HG03521 (cell line): ENCODE measurements at regions not wholly inside any gene's neighbourhood (a gene's known extent, or its start where the extent isn't known, plus 50 kb on each side); places are given as distances from the start of the nearest gene placed in this dataset.
"Not testable (repeated sequence)": the region's sequence is repeated elsewhere in the genome, so short reads cannot be mapped to it uniquely, and the experiment has no call there.

Source experiments
- ATAC-seq: cut with Tn5 transposase; IDR thresholded peaks from one replicate; pipeline ENCODE4 v1.9.1; 2021; ENCODE audit warnings: mild to moderate bottlenecking, moderate library complexity; ENCODE audit not compliant: unreplicated experiment

GRCh38 chr4:60926624-60927023 lies 273.5 kb upstream of the ADGRL3 start:
- no peak for ATAC-seq

- ATAC-seq: no peak
Observed at GRCh38 chr4:60930866-60931265, 269.3 kb upstream of the ADGRL3 start.

- no peak for ATAC-seq
Observed at GRCh38 chr4:60934566-60935295, 265.4 kb upstream of the ADGRL3 start.

DNA sequence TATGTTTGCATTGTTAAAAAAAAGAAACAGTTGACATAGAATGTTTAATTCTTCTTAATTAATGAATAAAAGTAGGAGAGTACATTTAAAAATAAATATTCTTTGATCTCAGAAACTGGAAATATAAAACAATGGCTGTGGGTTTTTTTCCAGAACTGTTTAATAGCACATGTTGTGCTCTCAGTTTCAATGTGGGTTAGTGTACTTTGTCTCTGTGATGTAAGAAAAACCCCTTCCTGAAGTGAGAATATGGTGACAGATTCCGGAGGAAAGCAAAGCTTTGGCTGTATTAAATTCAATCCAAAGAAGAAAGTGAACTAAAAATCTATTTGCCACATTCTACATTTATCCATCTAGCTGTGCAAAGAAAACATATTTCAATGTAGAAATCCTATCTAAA lies 261.9 kb upstream of the ADGRL3 start:
- no peak for ATAC-seq

GRCh38 chr4:60938621-60939020 lies 261.5 kb upstream of the ADGRL3 start:
- ATAC-seq: no peak

DNA sequence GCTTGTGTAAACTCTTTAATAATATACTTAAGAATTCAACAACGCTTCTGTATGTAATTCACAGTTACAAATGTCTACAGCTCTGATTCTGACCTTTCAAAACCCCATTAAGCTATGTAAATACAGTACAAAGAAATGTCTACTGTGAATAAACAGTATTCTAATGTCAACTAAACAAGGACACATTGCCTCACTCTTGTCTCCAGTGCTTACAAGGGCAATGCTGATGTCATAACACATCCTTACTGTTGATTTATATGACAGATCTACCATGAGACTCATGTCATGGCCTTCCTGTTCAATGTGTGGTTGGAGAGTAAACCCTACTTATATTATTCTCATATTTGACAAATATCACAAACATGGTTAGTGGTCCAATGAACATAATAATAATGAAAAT lies 256.1 kb upstream of the ADGRL3 start:
- no peak for ATAC-seq

- ATAC-seq: no peak
Observed at GRCh38 chr4:60945641-60946040, 254.5 kb upstream of the ADGRL3 start.

DNA sequence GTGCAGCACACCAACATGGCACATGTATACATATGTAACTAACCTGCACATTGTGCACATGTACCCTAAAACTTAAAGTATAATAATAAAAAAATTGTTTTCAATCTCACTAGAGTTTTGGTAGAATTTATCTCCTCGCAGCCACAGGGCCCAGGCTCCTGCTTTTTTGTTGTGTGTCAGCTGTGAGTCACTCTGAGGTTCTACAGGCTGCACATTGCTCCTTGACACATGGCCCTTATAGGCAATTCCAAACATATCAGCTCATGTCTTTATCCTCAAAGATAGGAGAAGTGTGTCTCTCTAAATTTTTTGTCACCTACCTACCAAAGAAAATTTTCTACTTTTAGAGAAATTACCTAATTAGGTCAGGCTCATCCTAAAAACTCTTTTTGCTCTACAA lies 252.1 kb upstream of the ADGRL3 start:
- ATAC-seq: no peak

DNA sequence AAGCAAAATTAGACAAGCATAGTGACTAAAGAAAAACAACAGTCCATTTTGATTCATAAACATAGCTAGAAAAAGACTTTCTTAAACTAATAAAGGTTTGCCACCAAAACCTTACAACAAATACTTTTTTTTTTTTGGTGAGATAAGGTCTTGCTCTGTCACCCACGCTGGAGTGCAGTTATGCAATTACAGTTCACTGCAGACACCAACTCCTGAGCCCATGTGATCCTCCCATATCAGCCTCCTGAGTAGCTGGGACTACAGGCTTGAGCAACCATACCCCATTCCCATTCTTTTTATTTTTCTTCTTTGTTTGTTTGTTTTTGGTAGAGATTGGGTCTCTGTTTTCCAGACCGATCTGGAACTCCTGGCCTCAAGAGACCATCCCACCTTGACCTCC lies 247.2 kb upstream of the ADGRL3 start:
- no peak for ATAC-seq

- no peak for ATAC-seq
Observed at GRCh38 chr4:60953826-60954225, 246.3 kb upstream of the ADGRL3 start.

DNA sequence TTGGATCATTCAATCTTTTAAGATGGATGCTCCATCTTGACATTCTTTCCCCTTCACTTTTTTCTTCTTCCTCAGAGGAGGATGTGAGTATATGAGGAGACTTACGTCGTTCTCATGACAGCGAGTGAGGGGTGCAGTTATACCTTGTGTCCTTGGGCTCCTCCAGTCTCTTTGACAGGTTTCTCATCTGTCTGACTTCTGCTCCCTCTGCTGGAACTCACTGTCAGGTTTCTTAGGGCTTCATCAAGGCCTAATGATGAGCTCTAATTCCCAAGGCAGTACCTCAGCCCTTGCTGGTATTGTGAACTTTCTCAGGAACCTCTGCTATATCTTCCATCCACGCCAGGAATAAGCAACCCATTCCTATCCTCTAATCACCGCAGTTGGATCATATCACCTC lies 237.8 kb upstream of the ADGRL3 start:
- no peak for ATAC-seq

DNA sequence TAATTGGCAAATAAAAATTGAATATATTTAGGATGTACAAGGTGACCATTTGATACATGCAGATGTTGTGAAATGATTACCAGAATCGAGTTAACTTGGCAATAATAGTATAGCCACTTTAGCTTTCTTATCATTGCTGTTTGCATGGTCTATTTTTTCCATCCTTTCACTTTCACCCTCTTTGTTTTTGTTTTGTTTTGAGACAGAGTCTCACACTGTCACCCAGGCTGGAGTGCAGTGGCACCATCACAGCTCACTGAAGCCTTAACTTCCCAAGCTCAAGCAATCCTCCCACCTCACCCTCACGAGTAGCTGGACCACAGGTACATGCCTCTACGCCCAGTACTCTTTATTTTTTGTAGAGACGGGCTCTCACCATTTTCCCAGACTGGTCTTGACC lies 218.6 kb upstream of the ADGRL3 start:
- no peak for ATAC-seq

GRCh38 chr4:60989141-60989540 lies 211.0 kb upstream of the ADGRL3 start:
- no peak for ATAC-seq

DNA sequence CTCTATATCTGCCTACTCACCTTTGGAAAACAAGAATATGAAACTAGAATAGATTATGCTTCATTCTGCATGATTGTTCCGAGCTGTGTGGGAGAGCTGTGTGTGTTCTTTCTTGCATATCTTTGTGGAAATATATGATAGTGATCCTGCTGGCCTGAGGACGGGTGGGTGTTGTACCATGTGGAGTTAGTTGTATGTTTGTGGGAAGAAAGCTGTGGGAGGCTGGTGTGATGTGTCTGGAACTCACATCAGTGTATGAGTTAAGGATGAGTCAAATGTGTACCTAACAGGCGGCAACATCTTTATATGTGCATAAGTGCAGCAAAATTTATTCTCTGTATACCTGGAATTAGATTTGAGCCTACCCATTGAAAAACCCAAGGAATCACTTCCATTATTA lies 208.1 kb upstream of the ADGRL3 start:
- no peak for ATAC-seq

DNA sequence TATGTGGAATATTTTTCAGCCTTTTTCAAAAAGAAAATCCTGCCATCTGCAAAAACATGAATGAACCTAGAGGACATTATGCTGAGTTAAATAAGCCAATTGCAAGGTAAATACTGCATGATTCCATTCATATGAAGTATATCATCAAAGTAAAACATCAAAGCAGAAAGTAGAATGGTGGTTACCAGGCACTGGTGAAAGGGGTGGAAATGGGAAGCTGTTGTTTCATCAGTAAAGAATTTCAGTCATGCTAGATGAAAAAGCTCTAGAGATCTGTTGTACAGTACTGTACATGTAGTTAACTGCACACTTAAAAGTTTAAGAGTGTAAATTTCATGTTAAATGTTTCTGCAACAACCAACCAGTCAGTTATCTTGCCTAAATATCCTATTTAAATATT lies 196.8 kb upstream of the ADGRL3 start:
- ATAC-seq: no peak

DNA sequence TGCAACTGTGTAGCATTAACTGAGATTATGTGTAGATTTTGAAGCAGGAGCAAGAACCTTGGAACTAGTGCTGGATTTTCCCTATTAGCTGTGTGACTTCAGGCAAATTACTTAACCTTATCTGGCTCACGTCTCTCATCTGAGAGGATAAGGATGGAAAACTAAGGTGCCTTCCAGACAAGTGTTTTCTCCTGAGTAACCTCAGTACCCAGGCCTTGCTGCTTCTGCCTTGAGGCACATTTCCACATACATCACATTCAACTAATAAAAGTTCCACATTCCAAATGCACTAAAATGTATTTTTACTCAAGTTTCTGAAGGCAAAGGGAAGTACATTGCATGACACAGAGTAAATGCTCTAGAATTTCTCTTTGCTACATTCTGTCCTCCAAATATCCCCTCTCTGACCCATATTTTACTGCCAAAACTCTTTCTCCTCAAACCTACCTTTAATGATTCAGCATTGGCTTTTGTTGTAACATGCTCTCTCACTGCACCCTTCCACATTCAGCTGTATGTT lies 195.4 kb upstream of the ADGRL3 start:
- no peak for ATAC-seq

DNA sequence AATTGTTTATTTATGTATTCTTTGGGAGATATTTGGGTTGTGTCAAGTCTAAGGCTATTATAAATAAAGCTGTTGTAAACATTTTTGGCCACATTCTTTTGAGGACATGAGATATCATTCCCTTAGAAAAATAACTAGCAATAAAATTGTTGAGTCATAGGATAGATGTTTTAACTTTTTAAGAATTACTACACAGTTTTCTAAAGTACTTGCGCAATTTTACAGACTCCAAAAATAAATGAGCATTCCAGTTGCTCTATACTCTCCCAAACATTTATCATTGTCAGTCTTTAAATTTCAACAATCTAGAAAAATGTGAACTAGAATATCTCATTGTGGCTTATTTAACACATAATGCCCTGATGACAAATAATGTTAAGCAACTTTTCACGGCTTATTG lies 189.1 kb upstream of the ADGRL3 start:
- no peak for ATAC-seq

GRCh38 chr4:61011936-61012335 lies 188.2 kb upstream of the ADGRL3 start:
- ATAC-seq: not testable (repeated sequence)

- ATAC-seq: no peak
Observed at GRCh38 chr4:61024610-61025009, 175.5 kb upstream of the ADGRL3 start.

- ATAC-seq: no peak
Observed at GRCh38 chr4:61027939-61028338, 172.2 kb upstream of the ADGRL3 start.

- ATAC-seq: no peak
Observed at GRCh38 chr4:61036071-61036684, 163.9 kb upstream of the ADGRL3 start.

DNA sequence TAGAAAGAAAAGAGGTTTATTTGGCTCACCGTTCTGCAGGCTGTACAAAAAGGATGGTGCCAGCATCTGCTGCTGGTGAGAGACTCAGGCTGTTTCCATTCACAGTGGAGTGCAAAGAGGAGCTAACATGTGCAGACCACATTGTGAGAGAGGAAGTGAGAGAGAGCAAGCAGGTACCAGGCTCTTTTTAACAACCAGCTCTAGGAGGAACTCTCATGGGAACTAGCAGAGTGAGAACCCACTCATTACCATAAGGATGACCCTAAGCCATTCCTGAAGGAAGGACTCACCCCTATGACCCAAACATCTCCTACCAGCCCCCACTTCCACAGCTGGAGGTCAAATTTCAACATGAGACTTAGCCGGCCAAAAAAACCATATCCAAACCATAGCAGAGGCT lies 158.6 kb upstream of the ADGRL3 start:
- ATAC-seq: no peak

- ATAC-seq: no peak
Observed at GRCh38 chr4:61044837-61045236, 155.3 kb upstream of the ADGRL3 start.
